ENCODE measurements at regions not wholly inside any gene's neighbourhood (a gene's known extent, or its start where the extent isn't known, plus 50 kb on each side); places are given as distances from the start of the nearest gene placed in this dataset.

DNA sequence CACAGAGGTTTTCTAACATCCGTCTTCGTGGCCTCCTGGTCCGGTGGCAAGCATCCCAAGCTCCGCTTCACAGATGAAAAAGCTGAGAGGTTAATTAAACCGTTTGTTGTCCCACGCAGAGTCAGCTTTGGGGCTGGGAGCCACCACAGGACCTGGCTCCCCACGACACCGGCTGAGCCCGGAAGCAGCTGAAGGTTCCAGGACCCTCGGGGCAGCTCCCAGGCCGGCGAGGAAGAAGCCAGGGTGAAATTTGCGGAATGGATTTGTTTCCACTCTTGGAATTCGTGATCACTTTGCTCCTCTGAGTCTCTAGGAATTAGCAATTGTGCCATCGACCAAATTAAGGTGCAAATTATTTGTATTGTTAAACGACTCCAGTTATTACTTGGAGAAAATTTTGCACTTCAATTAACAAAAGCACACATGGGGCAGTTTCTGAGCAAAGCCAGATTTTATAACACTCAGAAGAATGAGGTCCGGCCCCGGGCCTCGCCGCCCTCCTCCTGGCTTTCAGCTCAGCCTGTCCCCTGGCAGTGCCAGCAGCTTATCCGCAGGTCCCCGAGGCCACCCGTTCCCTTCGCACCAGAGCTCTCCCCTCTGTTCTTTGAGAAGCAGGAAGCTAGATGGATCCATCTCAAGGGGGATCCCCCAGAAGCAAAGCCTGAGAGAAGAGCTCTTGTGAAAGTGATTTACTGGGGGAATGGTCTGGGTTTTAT, 69.1 kb downstream of the SIK1 start:
- H3K4me1 ChIP-seq (ENCODE audit: control insufficient read depth in 2 of 2, insufficient read depth in 2 of 2, low read length in 2 of 2): peaks cover 63 to 87% of the 10 kb centered on the region in 2 donors
- intact Hi-C loops (cut with micrococcal nuclease): no loop called here
- H3K4me3 ChIP-seq (ENCODE audit: control extremely low read depth in 1 of 5, extremely low read depth in 1 of 5, insufficient read depth in 1 of 5, low read depth in 2 of 5, low read length in 4 of 5): no peak overlapping the region
- Mint-ChIP-seq H3K4me1 (peaks cover 71% of the 10 kb centered on the region), H3K9me3 (ENCODE audit: insufficient read depth) (no peaks in the 10 kb centered on the region), H3K27me3 (no peaks in the 10 kb centered on the region), H3K27ac (peak overlapping the region; percentile 53), H3K4me3 (no peak overlapping the region)
- 93% methylated on average over 22 of the region's 24 CpGs for WGBS (ENCODE audit: insufficient coverage)
- H3K4me2 ChIP-seq (replicated peaks; ENCODE audit: low read depth, low read length, poor library complexity, severe bottlenecking): no peak overlapping the region
- H3K9me3 ChIP-seq (ENCODE audit: control extremely low read depth in 1 of 3, control insufficient read depth in 2 of 3, insufficient read depth in 1 of 3, low read length in 2 of 3): no peaks in the 10 kb centered on the region
- no peaks in the 10 kb centered on the region for H3K79me2 ChIP-seq (ENCODE audit: control insufficient read depth, insufficient read depth, low read length)
- CTCF ChIA-PET: interaction anchor here (0.5 kb wide), 1 partner anchor 522 kb away, joined by 3 read pairs; no protein-coding TSS in a partner anchor
- no peak overlapping the region for H3K9ac ChIP-seq (ENCODE audit: low read length)
- H4K20me1 ChIP-seq (ENCODE audit: control insufficient read depth, insufficient read depth, low read length, poor library complexity, severe bottlenecking): no peaks in the 10 kb centered on the region
- no peak for ATAC-seq (ENCODE audit: low read depth)
- POLR2A ChIA-PET: interaction anchor here (1.4 kb wide), 1 partner anchor 15 kb away, joined by 6 read pairs; no protein-coding TSS in a partner anchor
- H3K36me3 ChIP-seq (replicated peaks in 1 of 2; ENCODE audit: control extremely low read depth in 1 of 2, control insufficient read depth in 1 of 2, extremely low read depth in 1 of 2, insufficient read depth in 2 of 2, low read length in 1 of 2): no peaks in the 10 kb centered on the region
- no peak for DNase-seq
- no peak overlapping the region for H2AFZ ChIP-seq (ENCODE audit: insufficient read depth, low read depth, low read length, poor library complexity, severe bottlenecking)
- TF ChIP-seq, protein P1, sequence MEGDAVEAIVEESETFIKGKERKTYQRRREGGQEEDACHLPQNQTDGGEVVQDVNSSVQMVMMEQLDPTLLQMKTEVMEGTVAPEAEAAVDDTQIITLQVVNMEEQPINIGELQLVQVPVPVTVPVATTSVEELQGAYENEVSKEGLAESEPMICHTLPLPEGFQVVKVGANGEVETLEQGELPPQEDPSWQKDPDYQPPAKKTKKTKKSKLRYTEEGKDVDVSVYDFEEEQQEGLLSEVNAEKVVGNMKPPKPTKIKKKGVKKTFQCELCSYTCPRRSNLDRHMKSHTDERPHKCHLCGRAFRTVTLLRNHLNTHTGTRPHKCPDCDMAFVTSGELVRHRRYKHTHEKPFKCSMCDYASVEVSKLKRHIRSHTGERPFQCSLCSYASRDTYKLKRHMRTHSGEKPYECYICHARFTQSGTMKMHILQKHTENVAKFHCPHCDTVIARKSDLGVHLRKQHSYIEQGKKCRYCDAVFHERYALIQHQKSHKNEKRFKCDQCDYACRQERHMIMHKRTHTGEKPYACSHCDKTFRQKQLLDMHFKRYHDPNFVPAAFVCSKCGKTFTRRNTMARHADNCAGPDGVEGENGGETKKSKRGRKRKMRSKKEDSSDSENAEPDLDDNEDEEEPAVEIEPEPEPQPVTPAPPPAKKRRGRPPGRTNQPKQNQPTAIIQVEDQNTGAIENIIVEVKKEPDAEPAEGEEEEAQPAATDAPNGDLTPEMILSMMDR (IDR thresholded peaks at IDR 0.05): no peak
- TF ChIP-seq EZH2 (IDR thresholded peaks at IDR 0.05; ENCODE audit: borderline replicate concordance, insufficient read depth, low read depth, low read length, poor library complexity, severe bottlenecking): no peak
- no peak overlapping the region for H3K27ac ChIP-seq (ENCODE audit: low read length in 2 of 2)
- no peaks in the 10 kb centered on the region for H3K27me3 ChIP-seq (replicated peaks in 1 of 4; ENCODE audit: control extremely low read depth in 1 of 4, control insufficient read depth in 3 of 4, insufficient read depth in 4 of 4, low read length in 3 of 4)

DNA sequence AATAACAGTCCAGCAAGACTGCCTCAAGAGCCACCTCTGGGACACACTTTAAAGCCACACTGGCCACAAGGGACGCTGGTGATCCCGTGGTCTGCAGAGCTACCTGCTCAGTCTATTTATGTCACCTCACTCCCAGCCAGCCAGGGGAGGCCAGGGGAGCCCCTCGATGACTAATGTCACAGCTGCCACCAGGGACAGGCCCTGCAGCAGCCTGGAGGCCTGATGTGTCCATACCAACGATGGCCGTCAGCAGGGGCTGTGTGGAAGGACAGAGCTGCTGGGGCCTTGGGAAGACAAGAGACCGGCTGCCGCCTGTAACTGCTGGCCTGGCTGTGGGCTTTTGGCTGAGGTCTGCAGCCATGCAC, 71.0 kb downstream of the SIK1 start:
- no peak overlapping the region for H2AFZ ChIP-seq (ENCODE audit: insufficient read depth, low read depth, low read length, poor library complexity, severe bottlenecking)
- ChIA-PET CTCF (no interaction called here), POLR2A (interaction anchor here (0.9 kb wide), 1 partner anchor 13 kb away, joined by 4 read pairs; no protein-coding TSS in a partner anchor)
- H3K27ac ChIP-seq (ENCODE audit: low read length in 2 of 2): peak overlapping the region in 1 of 2 donors; percentile 50
- H3K4me3 Mint-ChIP-seq: peak overlapping the region; percentile 7
- TF ChIP-seq, protein P1 (IDR thresholded peaks at IDR 0.05): no peak
- TF ChIP-seq EZH2 (IDR thresholded peaks at IDR 0.05; ENCODE audit: borderline replicate concordance, insufficient read depth, low read depth, low read length, poor library complexity, severe bottlenecking): no peak
- no peak overlapping the region for H3K9ac ChIP-seq (ENCODE audit: low read length)
- H3K4me1 ChIP-seq (ENCODE audit: control insufficient read depth in 2 of 2, insufficient read depth in 2 of 2, low read length in 2 of 2): peaks cover 43 to 77% of the 10 kb centered on the region in 2 donors
- peak overlapping the region; percentile 41 for H3K27ac Mint-ChIP-seq
- H3K9me3 ChIP-seq (ENCODE audit: control extremely low read depth in 1 of 3, control insufficient read depth in 2 of 3, insufficient read depth in 1 of 3, low read length in 2 of 3): peaks cover 0 to 3% (median 0%) of the 10 kb centered on the region in 3 donors
- intact Hi-C loops (cut with micrococcal nuclease): no loop called here
- H3K79me2 ChIP-seq (ENCODE audit: control insufficient read depth, insufficient read depth, low read length): no peaks in the 10 kb centered on the region
- H3K36me3 ChIP-seq (replicated peaks in 1 of 2; ENCODE audit: control extremely low read depth in 1 of 2, control insufficient read depth in 1 of 2, extremely low read depth in 1 of 2, insufficient read depth in 2 of 2, low read length in 1 of 2): no peaks in the 10 kb centered on the region
- no peaks in the 10 kb centered on the region for H4K20me1 ChIP-seq (ENCODE audit: control insufficient read depth, insufficient read depth, low read length, poor library complexity, severe bottlenecking)
- no peaks in the 10 kb centered on the region for H3K27me3 Mint-ChIP-seq
- H3K27me3 ChIP-seq (replicated peaks in 1 of 4; ENCODE audit: control extremely low read depth in 1 of 4, control insufficient read depth in 3 of 4, insufficient read depth in 4 of 4, low read length in 3 of 4): no peaks in the 10 kb centered on the region
- H3K4me1 Mint-ChIP-seq: peaks cover 63% of the 10 kb centered on the region
- peak overlapping the region; percentile 27 for H3K4me2 ChIP-seq (replicated peaks; ENCODE audit: low read depth, low read length, poor library complexity, severe bottlenecking)
- ATAC-seq (ENCODE audit: low read depth) (peak; percentile 21), DNase-seq (peak; percentile 57)
- no peak overlapping the region for H3K4me3 ChIP-seq (ENCODE audit: control extremely low read depth in 1 of 5, extremely low read depth in 1 of 5, insufficient read depth in 1 of 5, low read depth in 2 of 5, low read length in 4 of 5)
- WGBS (ENCODE audit: insufficient coverage): 63% methylated on average over 7 of the region's 7 CpGs
- no peaks in the 10 kb centered on the region for H3K9me3 Mint-ChIP-seq (ENCODE audit: insufficient read depth)

Data from B cell (primary cell).